Adrenal gland (tissue), 5 donors: ENCODE measurements at regions not wholly inside any gene's neighbourhood (a gene's known extent, or its start where the extent isn't known, plus 50 kb on each side); places are given as distances from the start of the nearest gene placed in this dataset.

Experiments used
- CTCF ChIP-seq, 6 experiments: fragments of 450-650 bp in 4 of 6; fragments of 200-600 bp in 2 of 6; sonication (generic) in 1 of 6; IDR thresholded peaks; 1 replicate in 5 of 6; 2 replicates in 1 of 6; pipeline versions ENCODE4 v1.5.1 to v1.8.0; 2016 to 2021; ENCODE audit warnings: antibody characterized with exemption in 6 of 6, mild to moderate bottlenecking in 2 of 6, moderate library complexity in 1 of 6
- POLR2A ChIP-seq, 2 donors: fragments of 450-650 bp; IDR thresholded peaks; one replicate each; pipeline ENCODE4 v1.6.1; 2017; ENCODE audit warnings: antibody characterized with exemption in 2 of 2, mild to moderate bottlenecking in 2 of 2, moderate library complexity in 1 of 2
- donor health status: DM: no; HTN: no; CAD: no.

- TF ChIP-seq CTCF (IDR thresholded peaks at IDR 0.05) (no peak), POLR2A (IDR thresholded peaks at IDR 0.05) (no peak)
Observed at GRCh38 chr10:32140403-32140802, 84.2 kb upstream of the KIF5B start.
